GM13976 (cell line): ENCODE measurements at regions not wholly inside any gene's neighbourhood (a gene's known extent, or its start where the extent isn't known, plus 50 kb on each side); places are given as distances from the start of the nearest gene placed in this dataset.

ENCODE experiments used
- DNase-seq: peaks from one replicate; pipeline ENCODE4 v3.0.0; 2012; ENCODE audit warnings: low spot score
- CTCF ChIP-seq: IDR thresholded peaks from 2 replicates; pipeline ENCODE4 v1.5.1; 2012; ENCODE audit warnings: borderline replicate concordance, mild to moderate bottlenecking; ENCODE audit not compliant: insufficient read depth; ENCODE audit errors: extremely low read depth, missing control alignments, control extremely low read depth
- in situ Hi-C: fragments of 300-500 bp; cut with MboI; formaldehyde crosslinking; loops from one replicate; pipeline ENCODE4 v1.12.0; 2022; ENCODE audit warnings: low sequenced_read_pairs, mixed read lengths, inconsistent platforms; ENCODE audit not compliant: unreplicated experiment

GRCh38 chr3:70736009-70736408 lies 423.6 kb upstream of the MDFIC2 start:
- TF ChIP-seq CTCF, result no peak
- in situ Hi-C loops, result no loop called here
- no peak for DNase-seq

GRCh38 chr3:70734756-70735155 lies 422.3 kb upstream of the MDFIC2 start:
- no peak for DNase-seq
- in situ Hi-C loops, result no loop called here
- no peak for TF ChIP-seq CTCF

- no peak for TF ChIP-seq CTCF
- DNase-seq, result no peak
- in situ Hi-C loops, result no loop called here
Observed at GRCh38 chr3:70731046-70731445, 418.6 kb upstream of the MDFIC2 start.

GRCh38 chr3:70729845-70730244 lies 417.4 kb upstream of the MDFIC2 start:
- in situ Hi-C loops, result no loop called here
- TF ChIP-seq CTCF, result no peak
- no peak for DNase-seq

GRCh38 chr3:70728311-70728710 lies 415.9 kb upstream of the MDFIC2 start:
- TF ChIP-seq CTCF, result no peak
- DNase-seq, result no peak
- in situ Hi-C loops, result no loop called here

GRCh38 chr3:70726961-70727360 lies 414.5 kb upstream of the MDFIC2 start:
- no peak for DNase-seq
- TF ChIP-seq CTCF, result no peak
- in situ Hi-C loops, result no loop called here
